ENCODE measurements at regions not wholly inside any gene's neighbourhood (a gene's known extent, or its start where the extent isn't known, plus 50 kb on each side); places are given as distances from the start of the nearest gene placed in this dataset.

- TF ChIP-seq CTCF (IDR thresholded peaks at IDR 0.05), result no peak
- no peak for TF ChIP-seq EZH2 (IDR thresholded peaks at IDR 0.05; ENCODE audit: borderline replicate concordance, insufficient read depth, low read depth, low read length, poor library complexity, severe bottlenecking)
Measured at GRCh38 chr4:128510850-128511249, 223.2 kb upstream of the PGRMC2 start.
